SKM-1 (cell line): ENCODE measurements at regions not wholly inside any gene's neighbourhood (a gene's known extent, or its start where the extent isn't known, plus 50 kb on each side); places are given as distances from the start of the nearest gene placed in this dataset.

Source experiments
- DNase-seq: peaks from one replicate; lab custom pipeline; 2025; ENCODE audit not compliant: unreplicated experiment; lab: John Stamatoyannopoulos, UW

GRCh38 chr20:50388733-50389437, 121.3 kb upstream of the PTPN1 start:
- no peak for DNase-seq

DNA sequence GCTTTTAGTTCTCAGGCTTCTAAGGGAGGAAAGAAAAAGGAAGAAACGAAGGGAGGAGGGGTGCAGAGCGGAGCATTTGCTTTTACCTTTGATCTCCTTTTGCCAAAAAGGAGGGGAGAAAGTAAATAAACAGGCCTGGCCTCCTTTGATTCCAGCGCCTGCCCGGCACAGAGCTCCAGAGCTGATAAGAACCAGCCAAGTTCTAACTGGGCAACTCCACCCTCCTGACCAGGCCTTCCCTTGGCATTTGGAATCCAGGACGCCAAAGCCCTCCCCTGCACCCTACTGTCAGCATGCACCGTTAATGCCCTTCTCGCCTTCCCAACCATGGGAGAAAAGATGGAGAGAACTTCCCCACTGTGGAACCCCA, 120.8 kb upstream of the PTPN1 start:
- no peak for DNase-seq

DNA sequence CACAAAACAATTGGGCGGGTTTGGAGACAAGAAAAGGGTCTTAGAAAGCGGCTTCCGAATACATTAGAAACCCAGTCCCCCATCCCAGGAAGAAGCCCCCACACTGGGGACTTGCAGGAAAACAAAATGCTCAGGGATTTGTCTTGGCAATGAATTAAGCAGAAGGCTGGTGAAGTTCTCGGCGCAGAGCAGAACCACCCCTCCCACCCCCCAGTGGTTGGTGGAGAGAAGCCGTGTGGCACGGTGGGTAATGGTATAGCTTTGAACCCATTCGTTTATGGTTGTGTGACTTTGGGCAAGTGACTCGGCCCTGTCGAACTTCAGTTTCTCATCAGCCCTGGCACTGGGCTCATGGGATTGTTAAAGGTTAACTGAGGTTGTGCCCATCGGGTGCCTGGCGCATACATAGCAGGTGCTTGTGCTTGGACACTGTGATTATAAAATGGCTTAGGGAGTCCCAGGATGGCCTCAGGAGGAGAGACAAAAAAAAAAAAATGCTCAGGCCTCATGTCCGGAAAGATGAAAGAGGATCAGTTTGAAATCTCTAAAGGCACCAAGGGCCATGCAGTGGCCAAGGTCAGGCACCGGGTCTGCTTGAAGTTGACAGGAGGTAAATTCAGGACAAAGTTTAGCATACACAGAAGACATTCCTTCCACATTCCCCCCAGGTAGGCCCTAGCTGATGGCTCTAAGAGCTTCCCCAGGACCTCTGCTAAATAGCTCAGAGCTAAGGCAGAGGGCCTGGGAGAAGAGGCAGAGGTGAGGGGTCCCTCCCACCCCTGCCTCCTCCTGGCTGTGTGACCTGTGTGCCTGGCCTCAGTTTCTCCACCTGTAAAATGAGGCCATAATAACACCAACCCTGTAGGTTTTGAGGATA, 120.1 kb upstream of the PTPN1 start:
- DNase-seq = no peak

GRCh38 chr20:50390685-50391443, 119.3 kb upstream of the PTPN1 start:
- no peak for DNase-seq

- no peak for DNase-seq
Measured at GRCh38 chr20:50391444-50392137, 118.6 kb upstream of the PTPN1 start.

- no peak for DNase-seq
Measured at GRCh38 chr20:50392138-50392866, 117.9 kb upstream of the PTPN1 start.

- DNase-seq = no peak
Measured at GRCh38 chr20:50393242-50393641, 116.9 kb upstream of the PTPN1 start.

- no peak for DNase-seq
Measured at GRCh38 chr20:50393990-50394561, 116.1 kb upstream of the PTPN1 start.

DNA sequence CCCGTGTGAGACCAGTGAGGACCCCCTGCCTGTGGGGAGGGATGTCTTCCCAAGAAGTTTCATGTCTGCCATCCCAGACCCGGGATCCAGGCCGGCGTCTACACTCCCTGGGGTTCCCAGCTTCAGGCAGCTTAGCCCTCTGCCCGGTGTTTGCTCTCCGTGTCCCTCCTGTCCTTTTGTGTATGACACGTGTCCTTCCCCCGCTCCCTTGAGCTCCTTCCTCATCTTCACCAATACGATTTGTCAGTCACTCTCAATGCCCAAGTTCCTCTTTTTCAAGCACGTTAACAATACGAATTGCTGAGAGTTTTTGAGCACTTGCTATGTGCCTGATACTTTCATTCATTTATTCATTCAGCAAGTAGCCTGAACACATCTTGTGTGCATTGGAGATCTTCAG, 115.6 kb upstream of the PTPN1 start:
- DNase-seq = peak; percentile 90

GRCh38 chr20:50395251-50395729, 114.9 kb upstream of the PTPN1 start:
- no peak for DNase-seq

DNA sequence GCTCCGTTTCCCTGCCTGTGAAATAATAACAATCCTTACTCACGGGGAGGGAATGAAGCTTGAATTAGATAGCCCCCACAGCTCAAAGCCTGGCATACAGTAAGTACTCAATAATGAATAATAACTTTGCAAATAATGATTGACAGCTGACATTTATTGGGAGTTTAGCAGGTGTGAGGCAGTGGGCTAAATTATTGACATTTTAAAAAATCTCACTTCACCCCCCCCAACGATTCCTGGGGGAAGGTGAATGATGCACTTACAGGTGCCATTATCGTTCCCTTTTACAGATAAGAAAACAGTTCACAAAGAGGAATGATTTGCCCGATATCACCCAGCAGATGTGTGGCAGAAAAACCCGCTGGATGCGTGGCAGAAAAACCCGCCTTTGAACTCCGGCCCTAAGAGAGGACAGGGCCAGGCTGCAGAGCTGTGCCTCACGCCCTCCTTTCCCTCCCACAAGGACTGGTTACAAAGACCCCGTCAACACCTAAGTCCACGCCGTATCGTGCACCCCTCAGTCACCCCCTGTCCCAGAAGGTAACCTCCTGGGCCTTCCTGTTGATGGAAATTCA, 114.2 kb upstream of the PTPN1 start:
- no peak for DNase-seq

DNA sequence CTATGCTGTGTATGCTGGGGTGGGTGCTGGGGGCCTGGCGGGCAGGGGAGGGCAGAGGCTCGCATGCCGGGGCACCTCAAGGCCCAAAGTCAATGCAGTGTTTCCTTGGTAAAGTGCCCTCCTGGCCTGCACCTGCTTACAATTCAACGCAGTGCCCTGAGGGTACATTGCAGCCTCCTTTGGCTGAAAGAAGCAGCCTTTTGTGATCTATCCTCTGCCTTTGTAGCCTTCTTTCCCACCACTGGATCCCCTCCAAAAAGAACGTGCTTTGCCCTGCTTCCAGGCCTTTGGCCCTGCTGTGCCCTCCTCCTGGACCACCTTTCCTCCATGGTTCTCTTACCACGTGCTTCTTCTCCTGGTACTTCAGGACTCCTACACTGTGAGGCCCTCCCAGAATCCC, 113.6 kb upstream of the PTPN1 start:
- no peak for DNase-seq

DNA sequence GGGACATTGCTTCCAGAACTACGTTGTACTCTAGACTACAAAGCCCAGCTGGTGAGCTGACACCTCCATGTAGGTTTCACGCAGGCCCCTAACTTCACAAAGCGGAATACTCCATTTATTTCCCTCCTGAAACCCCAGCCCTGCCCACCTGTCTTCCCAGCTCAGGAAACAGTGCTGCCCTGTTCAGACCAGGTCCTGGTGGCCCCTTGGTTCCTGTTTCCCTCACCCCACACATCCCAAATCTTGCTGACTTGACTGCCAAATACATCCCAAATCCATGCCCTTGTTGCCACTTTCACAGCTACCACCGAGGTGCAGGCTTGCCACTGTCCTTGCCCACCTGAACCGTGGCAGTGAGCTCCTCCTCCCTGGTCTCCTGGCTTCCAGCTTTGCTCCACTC, 113.1 kb upstream of the PTPN1 start:
- no peak for DNase-seq

- DNase-seq = no peak
Measured at GRCh38 chr20:50398064-50398463, 112.1 kb upstream of the PTPN1 start.

DNA sequence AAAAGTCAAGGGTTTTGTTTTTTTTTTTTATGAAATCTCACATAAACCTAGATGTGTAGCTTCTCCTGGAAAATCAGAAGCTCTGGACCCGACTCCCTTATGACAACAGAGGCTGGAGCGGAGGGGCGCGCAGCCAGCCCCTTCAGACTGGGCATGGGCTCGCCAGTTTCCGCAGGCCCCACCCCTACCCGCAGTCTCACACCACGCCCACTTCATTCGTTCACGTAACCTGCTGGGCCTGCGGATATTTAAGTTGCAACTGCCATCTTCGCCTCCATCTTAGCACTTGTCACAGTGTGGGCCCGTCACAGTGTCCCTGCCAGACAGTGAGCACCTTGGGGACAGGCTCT, 111.7 kb upstream of the PTPN1 start:
- DNase-seq = no peak

DNA sequence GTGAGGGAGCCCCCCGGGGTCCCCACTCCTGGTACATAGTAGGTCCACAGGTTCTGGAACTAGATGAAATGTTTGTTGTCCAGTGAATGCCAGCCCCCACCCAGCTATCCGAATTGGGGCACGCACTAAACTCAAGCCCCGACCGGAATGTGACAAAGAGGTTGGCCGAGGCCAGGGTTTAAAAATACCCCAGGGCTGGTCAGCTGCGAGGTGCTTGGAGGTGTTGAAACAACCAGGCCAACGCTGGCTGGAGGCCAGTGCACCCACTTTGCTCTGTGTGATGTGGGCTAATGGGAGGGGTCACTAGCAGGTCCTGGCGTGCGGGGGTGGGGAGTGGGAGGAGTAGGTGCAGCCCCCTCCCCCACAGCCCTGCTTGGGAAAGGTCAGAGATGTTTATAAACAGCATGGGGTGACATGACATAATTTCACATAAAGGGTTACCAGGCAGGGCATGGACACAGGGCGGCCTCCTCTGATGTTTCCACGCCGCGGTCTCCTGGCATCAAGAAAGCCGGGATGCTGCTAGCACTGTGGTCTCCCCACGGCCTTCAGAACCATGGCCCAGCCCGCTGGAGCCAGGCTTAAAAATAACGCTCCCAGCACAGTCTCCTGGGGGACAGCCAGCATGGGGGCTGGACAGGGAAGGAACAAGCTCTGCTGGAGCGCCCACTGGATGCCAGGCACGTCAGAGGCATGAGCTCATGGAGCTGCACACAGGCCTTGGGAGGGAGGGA, 111.2 kb upstream of the PTPN1 start:
- no peak for DNase-seq

DNA sequence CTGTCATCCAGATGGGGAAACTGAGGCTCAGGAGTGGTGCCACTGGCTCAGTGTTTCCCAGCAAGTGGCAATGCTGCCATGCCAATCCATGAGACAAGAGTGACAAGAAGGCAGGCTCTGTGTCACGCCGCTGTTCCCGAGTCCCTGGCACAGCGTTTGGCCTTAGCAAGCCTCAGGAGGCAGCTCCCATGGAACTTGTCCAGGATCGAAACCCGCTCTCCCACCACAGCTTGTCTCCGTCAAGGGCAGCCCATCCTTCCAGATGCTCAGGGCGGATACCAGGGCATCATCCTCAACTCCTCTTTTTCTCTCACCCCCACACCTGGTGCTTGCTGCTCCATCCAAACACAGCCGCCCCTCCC, 110.6 kb upstream of the PTPN1 start:
- no peak for DNase-seq

DNA sequence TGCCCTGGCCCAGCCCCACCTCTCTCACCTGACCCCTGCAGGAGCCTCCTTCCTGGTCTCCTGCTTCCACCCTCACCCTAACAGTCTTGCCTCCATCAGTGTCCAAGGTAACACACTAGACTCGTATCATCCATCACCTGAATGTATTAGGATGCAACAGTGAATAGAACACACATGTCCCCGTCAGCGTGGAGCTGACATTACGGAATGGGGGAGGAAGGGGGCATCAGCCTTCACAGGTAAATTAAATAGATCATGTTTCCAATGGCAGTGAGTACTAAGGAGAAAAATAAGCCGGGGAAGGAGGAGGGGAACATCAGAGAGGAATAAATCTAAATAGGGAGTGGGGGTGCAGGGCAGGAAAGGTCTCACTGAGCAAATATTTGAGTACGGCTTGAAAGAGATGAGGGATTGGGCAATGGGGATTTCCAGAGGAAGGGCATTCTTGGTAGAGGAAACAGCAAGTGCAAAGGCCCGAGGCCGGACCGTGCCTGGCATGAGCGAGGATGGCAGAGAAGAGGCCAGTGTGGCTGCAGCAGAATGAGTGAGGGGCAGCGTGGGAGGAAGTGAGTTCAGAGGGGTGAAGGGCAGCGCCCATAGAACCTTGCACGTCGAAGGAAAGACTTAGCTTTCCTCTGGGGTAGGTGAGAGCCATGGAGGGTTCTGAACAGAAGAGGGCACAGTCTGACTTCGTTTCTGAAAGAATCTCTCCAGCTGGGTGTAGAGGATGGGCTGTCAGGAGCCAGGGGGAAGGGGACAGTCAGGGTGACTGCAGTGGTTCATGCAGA, 110.1 kb upstream of the PTPN1 start:
- DNase-seq = no peak
